NCI-H1694 (cell line): ENCODE measurements at regions not wholly inside any gene's neighbourhood (a gene's known extent, or its start where the extent isn't known, plus 50 kb on each side); places are given as distances from the start of the nearest gene placed in this dataset.

Source experiments
- DNase-seq: peaks from one replicate; lab custom pipeline; 2025; lab: John Stamatoyannopoulos, UW

DNA sequence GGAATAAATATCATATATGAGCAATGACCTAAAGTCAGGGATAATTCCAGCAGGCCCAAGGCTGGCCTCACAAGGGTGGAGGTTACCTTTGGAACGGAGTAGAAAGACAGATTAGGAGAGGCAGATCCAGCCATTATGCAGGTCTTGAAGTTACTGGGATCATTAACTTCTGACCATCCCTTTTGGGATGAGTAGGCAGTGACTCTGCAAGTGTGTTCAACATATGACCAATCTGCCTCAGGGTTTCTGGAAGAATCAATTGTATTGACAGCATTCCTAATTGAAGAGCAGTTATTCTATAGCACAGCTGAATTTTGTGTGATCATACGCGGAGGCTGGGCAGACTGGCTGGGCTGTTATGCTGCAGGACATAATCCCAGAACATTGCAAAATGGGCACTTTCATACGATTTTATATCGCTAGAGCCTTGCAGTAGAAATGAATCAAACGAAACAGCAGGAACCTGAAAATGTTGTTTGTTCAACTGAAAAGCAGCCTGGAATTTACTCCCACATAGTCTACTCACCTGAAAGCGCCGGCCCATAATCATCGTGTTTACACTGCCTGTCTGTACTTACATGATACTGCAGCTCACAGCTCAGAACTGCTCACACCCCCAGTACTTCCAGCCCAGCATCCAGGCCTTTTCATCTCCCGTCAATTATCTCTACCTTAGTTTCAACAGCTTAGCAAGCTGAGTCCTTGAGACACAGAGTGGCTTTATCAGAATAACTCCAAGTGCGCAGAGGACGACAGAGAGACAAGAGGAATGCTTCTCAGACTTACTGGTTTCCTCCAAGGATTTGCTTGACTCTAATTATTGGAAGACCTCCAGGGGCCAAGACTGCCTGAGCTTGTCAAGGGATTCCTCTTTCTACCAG lies 556.1 kb downstream of the EFNB2 start:
- no peak for DNase-seq

DNA sequence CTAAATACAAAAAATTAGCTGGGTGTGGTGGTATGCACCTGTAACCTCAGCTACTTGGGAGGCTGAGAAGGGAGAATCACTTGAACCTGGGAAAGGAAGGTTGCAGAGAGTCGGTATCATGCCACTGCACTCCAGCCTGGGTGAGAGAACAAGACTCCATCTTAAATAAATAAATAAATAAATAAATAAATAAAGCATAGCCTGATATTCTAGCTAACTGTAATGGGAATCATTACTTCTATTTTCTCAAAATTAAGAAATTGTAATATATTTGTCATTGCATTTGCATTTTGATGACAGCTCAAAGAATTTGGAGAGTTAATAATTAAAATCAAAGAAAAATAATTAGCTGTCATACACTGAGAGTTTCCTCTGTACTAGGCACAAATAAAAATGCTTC lies 561.1 kb downstream of the EFNB2 start:
- no peak for DNase-seq

DNA sequence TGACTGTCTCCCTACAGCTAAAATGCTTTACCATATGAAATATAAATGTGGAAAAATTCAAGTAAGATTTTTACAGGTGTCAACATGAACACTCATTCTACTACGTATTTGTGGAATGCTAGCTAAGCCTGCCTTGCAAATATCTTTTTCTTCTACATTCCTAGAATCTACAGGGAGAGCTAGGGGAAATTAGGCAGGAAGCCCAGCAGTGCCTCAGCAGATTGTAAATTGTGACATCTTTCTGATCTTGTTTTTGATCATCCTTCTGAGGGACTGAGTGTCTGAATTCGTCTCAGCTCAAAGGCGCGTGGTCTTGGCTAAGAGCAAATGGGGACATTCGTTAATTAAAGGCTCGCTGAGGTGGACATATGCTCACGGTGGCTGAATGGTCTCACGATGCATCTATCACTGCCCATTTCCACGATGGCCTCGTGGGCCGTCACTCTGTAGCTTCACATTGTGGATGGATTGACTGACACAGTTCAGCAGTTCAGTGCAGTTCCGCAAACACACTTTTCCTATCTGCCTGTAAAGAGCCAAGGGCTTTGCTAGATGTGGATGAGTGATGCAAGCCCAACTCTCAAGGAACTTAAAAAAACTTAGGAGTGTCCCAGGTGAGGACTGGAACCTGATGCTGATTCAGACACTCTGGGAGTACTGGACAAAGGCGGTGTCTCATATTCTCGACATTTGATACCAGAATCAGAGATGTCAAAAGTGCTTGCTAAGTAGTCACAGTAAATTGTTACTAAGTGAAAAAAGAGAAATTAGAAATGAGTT lies 562.5 kb downstream of the EFNB2 start:
- no peak for DNase-seq

DNA sequence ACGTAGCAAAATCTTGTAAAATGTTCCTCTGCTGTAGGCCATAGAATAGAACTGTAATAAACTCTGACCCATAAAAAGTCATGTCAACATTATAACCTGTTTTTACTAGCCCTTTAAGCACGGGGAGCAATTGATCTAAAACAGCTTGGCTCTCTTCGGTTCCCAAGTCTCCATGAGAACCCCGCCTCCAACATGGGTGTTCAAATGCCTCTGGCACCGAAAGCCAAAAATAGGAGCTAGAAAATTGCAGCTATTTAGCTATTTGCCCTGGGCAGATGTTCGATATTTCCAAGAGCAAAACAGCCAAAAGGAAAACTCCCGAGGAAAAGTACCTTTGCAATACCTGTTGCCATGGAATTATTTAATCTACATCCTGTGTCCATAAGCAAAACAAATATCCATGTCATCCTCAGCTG lies 563.1 kb downstream of the EFNB2 start:
- peak; percentile 57 for DNase-seq

DNA sequence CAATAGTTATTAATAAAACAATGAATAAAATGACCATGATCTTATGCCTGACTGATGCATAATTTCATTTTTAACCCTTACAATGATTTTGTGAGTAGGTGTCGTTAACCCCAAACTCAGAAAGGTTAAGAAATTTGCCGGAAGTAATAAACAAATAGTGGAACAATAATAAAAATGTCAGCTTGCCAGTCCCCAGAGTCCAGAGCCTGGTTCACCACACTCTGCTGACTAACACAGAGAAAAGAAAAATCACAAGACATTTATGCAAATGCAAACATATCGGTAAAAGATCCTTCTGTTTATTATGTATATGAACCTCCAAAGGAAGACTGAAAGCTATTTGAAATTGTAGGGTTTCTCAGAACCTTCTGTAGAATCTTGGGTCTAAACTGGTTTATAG lies 563.7 kb downstream of the EFNB2 start:
- DNase-seq, result no peak

DNA sequence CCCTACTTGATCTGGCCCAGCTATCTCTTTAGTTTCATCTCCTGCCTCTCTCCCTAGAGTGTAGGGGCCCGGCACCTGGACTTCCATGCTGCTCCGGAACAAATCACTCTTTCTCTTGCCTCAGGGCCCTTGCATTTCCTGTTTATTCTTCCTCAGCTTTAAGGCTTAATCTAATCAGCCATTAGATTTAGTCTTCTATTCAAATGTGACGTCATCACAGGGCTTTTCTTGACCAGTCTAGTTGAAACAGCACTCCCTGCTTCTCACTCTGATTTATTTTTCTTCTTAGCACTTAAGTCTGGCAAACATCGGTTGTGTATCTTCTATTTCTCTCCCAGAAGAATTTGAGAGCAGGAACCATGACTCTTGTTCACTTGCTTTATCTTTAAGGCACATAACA lies 564.1 kb downstream of the EFNB2 start:
- DNase-seq, result no peak

DNA sequence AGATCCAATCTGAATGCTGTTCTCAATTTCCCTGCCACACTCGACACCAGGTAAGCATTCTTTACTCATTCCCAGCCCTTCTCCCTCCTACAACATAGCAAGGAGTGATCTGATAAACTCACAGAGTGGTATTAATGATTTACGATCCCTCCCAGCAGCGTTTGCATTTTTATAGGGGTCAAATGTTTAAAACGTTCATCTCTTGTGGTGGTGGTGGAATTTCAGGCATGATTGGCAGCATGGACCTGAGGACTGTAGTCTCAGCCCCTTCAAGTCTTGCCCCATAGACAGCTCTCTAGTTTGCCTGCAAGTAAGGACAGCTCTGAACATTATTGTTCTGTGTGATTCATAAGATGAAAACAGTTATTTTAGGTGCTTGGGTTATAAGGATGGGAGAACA lies 565.7 kb downstream of the EFNB2 start:
- DNase-seq, result no peak

DNA sequence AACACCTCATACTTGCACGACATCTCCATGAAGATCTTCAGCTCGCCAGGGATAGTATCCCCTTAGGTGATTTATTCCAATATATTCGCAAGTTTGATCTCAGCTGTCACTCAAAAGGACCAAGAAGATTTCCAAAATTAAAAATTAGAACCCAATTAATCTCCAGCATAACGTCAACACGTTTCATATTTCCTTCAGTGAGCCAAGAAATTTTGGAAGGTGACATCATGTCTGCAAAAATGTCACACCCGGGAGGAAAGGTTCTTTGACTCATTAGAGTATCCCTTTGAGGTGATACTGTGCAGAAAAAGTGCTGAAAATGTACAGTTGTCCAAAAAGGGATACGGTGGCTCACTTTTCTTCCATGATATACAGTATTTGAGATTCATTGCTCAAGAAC lies 569.6 kb downstream of the EFNB2 start:
- no peak for DNase-seq

DNA sequence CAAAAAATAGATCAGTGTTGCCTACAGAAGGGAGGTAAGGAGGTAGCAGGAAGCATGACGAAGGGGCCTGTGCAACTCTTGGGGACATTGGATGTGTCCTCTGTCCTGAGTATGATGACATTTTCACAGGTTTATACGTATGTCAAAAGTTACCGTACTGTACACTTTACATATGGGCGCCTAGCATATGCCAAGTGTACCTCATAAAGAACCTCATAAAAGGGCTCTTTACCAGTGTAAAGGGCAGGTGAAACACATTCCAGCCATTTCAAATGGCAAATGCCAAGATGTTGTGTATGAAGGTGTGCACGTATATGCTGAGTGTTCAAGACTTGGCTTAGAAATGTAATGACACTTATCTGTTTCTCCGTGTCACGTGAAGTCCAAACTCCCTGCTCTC lies 573.4 kb downstream of the EFNB2 start:
- DNase-seq, result no peak

DNA sequence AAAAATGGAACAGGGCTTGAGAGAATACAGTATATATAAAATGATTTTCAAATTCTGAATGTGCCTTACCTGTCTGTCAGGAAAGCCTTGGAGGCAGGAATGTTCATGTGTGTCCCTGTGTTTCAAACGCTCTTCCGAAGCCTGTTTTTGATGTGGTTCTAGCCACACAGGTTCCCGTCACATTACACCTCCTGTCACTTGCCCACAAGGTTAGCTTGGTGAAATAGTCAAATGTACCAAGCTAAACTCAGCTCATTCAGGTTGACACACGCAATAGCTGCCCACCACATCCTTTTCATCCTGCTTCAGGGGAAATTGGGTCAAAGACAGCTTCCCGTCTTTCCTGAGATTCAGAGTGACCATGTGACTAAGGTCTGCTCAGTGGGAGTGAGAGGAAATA lies 574.0 kb downstream of the EFNB2 start:
- no peak for DNase-seq

DNA sequence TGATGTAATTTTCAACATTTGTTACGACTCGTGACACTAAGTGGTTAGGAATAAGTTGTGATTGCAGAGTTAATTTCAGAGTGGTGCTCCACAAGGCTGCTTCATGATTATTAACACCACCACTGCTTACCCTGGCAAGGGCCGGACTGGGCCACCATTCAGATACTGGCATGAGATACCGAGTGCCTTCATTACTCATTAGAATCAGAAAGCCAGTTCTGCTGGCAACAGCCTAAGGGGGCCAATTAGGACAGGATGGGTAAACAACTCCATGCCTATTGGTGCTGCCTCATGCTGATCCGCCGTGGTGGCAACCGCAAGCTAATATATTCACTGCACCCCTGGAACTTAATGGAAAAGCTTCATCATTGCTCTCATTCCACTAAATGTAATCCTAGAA lies 575.1 kb downstream of the EFNB2 start:
- no peak for DNase-seq

DNA sequence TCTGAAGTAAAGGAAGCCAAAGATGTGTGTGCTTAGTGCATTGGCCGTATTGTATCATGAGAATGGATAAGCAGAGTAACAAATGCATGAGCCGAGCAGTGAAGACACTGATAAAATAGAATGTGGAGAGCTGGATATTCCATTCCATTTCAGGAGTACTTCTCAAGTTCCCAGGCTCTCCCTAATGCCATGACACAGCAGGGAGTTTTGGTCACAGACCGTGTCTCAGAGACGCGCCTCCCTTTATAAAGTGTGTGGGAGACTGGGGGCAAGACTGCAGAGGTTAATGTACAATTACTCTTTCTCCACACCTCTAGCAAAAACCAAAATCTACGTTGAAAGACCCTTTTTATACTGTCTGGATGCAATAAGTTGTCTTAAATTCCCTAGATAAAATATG lies 575.6 kb downstream of the EFNB2 start:
- DNase-seq, result no peak

DNA sequence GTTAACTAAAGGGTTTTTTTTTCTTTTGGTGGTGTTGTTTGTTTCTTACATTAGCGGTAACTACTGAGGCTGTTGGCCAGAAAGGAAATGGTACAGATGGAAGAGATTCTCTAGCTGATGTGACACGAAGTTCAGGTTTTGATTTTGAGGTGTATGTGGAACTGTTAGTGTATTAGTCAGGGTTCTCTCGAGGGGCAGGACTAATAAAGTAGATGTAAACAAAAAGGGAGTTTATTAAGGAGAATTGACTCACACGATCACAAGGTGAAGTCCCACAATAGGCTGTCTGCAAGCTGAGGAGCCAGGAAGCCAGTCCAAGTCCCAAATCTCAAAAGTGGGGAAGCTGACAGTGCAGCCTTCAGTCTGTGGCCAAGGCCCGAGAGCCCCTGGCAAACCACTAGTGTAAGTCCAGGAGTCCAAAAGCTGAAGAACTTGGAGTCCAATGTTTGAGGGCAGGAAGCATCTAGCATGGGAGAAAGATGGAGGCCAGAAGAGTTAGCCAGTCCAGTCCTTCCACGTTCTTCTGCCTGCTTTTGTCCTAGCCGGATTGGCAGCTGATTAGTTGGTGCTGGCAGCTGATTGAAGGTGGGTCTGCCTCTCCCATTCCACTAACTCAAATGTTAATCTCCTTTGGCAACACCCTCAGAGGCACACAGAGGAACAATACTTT lies 577.6 kb downstream of the EFNB2 start:
- no peak for DNase-seq

DNA sequence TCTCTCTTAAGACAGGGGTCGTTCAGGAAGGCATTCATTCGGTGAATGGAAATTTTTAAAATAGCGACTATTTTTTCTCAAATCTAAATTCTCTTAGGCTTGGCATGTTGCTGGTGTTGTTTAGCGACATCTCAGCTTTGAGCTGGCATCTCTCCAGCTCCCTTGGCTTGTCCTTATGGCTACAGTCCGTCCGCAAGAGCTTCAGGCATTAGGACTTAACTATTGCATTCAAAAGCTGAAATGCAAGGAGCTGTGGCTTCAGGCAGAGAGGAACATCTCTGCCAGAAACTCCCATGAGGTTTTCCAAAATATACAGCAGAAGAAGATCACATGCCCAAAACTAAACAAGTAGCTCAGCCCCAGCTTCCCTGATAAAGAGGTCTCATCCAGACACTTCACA lies 578.5 kb downstream of the EFNB2 start:
- no peak for DNase-seq

DNA sequence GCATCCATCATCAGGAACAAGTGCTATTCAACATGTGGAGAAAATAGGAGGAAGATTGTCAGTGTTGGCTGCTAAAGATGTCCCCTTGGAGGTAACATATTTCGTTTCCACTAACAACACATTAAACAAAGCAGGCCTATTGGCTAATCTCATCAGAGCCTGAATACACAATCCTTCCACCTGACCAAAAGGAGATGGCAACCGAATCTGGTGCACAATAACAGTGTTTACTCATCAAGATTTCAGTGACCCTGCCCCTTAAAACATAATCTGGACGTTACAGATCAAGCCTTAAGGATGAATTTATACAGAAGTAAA lies 582.5 kb downstream of the EFNB2 start:
- no peak for DNase-seq

DNA sequence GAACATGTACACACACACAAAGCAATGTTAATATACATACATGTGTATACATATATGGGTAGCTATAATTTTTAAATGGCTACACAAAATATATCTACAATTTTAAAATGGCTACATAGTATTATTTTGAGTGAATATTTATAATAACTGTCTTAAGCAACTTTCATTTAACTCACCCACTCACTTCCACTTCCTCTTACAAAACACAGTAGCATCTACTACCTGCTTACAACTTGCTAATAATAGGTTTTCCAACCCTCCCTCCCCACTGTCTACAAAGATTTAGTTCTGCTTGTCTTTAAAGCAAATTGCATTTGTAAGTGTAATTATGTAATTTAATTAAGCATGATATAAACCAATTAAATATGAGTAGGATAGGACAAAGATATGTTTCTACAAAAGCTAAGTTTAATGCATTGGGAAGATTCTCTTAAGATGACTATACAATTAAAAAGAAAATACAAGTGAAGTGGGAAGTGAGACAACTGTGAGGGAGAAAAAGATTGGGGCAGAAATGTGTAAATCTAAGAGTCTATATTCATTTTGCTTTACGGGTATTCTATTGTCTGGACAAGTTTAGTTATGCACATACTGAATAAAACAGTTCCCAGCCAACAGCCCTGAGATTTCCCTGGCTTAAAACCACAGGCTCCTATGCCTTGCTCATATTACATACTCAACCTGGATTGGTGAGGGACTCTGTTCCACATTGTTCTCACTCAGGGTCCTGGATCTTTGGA lies 583.1 kb downstream of the EFNB2 start:
- no peak for DNase-seq

DNA sequence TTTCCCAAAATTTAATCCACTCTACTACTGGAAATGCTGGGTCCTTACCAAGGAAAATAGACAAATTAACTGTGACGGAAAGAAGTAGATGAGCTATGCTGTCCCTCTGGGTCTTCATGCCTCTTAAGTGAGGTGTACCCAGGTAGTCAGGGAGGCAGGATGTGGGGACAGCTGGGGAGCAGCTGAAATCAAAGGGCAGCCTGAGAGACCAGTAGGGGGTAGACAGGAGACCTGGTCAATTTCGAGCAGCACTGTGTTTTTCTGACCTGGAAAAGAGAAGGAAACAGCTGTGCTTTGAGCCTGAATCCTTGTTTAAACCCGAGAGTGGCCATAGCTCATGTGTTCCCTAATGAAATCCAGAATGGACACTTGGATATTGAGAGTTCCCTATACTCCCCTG lies 587.3 kb downstream of the EFNB2 start:
- no peak for DNase-seq

DNA sequence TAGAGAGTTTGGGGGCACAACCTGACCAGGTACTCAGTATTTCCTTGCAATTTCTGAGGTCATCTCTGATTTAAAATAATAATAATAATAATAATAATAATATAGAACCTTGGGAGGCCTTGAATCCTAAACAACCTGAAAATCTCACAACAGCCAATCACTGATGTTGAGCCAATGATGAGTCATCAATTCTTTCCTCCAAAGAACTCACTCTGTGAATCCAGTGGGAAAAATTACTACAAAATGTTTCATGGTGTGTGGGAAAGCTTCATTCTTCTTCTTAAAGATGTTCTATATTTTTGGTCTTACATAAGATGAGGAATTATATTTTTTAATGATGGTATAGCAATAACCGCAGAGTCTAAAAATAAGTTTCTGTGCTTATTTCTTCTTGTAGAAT lies 594.6 kb downstream of the EFNB2 start:
- no peak for DNase-seq

DNA sequence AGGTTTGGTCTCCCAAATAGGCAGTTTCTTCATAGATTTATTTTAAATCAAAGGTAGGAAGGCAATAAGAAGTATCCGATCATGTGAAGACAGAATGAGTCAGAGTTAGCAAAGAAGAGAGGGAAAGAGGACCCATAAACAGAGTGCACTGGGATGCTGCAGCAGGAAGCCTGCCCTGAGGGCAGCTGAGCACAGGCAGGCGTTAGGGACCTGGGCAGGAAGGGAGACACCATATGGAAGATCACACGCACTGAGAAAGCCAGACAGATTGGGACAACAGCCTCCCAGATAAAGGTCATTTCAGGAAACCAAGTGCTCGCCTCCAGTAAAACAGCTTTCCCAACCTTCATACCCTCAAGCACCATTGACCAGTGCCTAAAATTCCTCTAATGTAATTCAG lies 598.0 kb downstream of the EFNB2 start:
- peak; percentile 50 for DNase-seq

DNA sequence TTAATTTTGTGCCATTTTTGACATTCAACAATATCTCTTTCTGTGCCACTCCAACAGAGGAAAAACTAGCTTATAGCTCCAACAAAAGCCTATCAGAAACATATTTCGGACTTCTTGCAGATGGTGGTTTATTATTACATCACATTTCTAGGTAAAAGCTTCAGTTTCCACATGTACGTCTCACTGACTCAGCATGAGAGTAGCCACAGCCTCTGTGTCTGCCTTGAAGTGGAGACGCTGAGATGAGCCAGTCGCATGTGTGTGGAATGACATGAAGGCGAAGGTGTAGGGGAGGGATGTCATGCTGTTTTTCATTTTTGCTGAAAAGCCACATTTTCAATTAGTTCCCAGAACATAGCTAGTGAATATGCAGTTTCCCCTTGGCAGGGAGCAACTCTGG lies 598.6 kb downstream of the EFNB2 start:
- no peak for DNase-seq

DNA sequence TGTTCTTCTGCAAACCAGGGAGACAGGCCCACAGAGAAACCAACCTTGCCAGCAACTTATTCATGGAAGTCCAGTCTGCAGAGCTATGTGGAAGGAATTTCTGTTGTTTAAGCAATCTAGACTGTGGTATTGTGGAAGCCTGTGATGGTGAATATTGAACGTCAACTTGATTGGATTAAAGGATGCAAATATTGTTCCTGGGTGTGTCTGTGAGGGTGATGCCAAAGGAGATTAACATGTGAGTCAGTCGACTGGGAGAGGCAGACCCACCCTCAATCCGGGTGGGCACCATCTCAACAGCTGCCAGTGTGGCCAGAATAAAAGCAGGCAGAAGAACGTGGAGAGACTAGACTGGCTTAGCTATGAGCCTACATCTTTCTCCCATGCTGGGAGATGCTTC lies 606.0 kb downstream of the EFNB2 start:
- DNase-seq, result no peak

DNA sequence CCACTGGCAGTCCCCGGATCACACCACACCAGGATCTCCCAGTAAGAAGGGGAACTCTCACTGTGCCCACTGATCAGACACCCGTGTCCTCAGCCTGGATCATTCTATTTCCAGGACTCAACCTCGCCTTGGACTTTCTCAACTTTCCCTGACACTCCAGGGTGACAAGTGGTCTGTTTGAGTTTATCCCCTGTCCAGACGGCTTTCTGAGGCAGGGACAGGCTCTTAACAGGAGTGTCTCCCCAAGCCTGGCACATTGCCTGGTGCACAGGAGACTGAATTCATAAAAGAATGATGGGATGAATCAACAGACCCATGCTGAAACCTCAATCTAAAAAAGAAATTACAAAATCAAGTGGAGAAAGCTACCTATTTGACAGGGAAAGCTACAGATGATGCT lies 606.6 kb downstream of the EFNB2 start:
- no peak for DNase-seq
